AG09309 (cell line): ENCODE measurements at regions not wholly inside any gene's neighbourhood (a gene's known extent, or its start where the extent isn't known, plus 50 kb on each side); places are given as distances from the start of the nearest gene placed in this dataset.

Source experiments
- DNase-seq: peaks from one replicate; pipeline ENCODE4 v3.0.0-alpha.2; 2010; ENCODE audit warnings: low read depth
- H3K4me3 ChIP-seq: 2 replicates; pipeline ENCODE4 v1.5.1; 2011; ENCODE audit warnings: mild to moderate bottlenecking, low read depth, low read length, moderate library complexity; ENCODE audit not compliant: control insufficient read depth
- CTCF ChIP-seq: IDR thresholded peaks from 2 replicates; pipeline ENCODE4 v1.5.1; 2011; ENCODE audit warnings: mild to moderate bottlenecking, low read depth, low read length, inconsistent platforms; ENCODE audit not compliant: insufficient read depth, control insufficient read depth; ENCODE audit errors: missing control alignments

GRCh38 chr11:80846442-80846841, 1405.6 kb upstream of the TENM4 start:
- TF ChIP-seq CTCF = no peak
- H3K4me3 ChIP-seq = no peak overlapping the region
- DNase-seq = no peak

- DNase-seq = no peak
- H3K4me3 ChIP-seq = no peak overlapping the region
- no peak for TF ChIP-seq CTCF
Measured at GRCh38 chr11:80844110-80844819, 1403.4 kb upstream of the TENM4 start.

GRCh38 chr11:80843266-80843974, 1402.6 kb upstream of the TENM4 start:
- DNase-seq = no peak
- TF ChIP-seq CTCF = no peak
- H3K4me3 ChIP-seq = no peak overlapping the region

GRCh38 chr11:80842246-80842645, 1401.4 kb upstream of the TENM4 start:
- no peak for TF ChIP-seq CTCF
- no peak for DNase-seq
- H3K4me3 ChIP-seq = no peak overlapping the region

GRCh38 chr11:80841675-80842074, 1400.8 kb upstream of the TENM4 start:
- no peak overlapping the region for H3K4me3 ChIP-seq
- DNase-seq = no peak

GRCh38 chr11:80838153-80838552, 1397.3 kb upstream of the TENM4 start:
- DNase-seq = no peak
- no peak for TF ChIP-seq CTCF
- H3K4me3 ChIP-seq = no peak overlapping the region

More at GRCh38 chr11:80841675-80842074, 1400.8 kb upstream of the TENM4 start:
- TF ChIP-seq CTCF = no peak
